ENCODE measurements at regions not wholly inside any gene's neighbourhood (a gene's known extent, or its start where the extent isn't known, plus 50 kb on each side); places are given as distances from the start of the nearest gene placed in this dataset.
"Not testable (repeated sequence)": the region's sequence is repeated elsewhere in the genome, so short reads cannot be mapped to it uniquely, and the experiment has no call there.

- not testable (repeated sequence) for TF ChIP-seq EZH2 (IDR thresholded peaks at IDR 0.05; ENCODE audit: low read length); CTCF (optimal IDR thresholded peaks at IDR 0.05 in 1 of 3, IDR thresholded peaks at IDR 0.05 in 1 of 3, conservative IDR thresholded peaks at IDR 0.05 in 1 of 3; ENCODE audit: extremely low read depth in 1 of 3, insufficient read depth in 2 of 3, low read length in 3 of 3)
These were observed 1042.1 kb downstream of the STPG2 start for GRCh38 chr4:97101171-97101570.

All from keratinocyte (primary cell).